Heart left ventricle (tissue), 13 donors: ENCODE measurements at regions not wholly inside any gene's neighbourhood (a gene's known extent, or its start where the extent isn't known, plus 50 kb on each side); places are given as distances from the start of the nearest gene placed in this dataset.

Experiments used
- POLR2A ChIP-seq, 2 donors: fragments of 450-650 bp; IDR thresholded peaks; one replicate each; pipeline ENCODE4 v1.6.1; 2017; ENCODE audit warnings: antibody characterized with exemption in 2 of 2, mild to moderate bottlenecking in 2 of 2, moderate library complexity in 2 of 2
- TF ChIP-seq, protein P1 (sequence below), 12 donors: fragments of 200-600 bp; sonication (generic) in 4 of 12; IDR thresholded peaks; one replicate each; pipeline versions ENCODE4 v1.5.0 to v1.8.0; 2018 to 2022; ENCODE audit warnings: antibody characterized with exemption in 12 of 12, mild to moderate bottlenecking in 5 of 12
- donor health status: ischemic (EF 13 %, LVEDD 7.1; RV severe dilation, severe dysfunction).
- donor health status: DM: no; HTN: yes; CAD: no.
- donor health status: DM: no; HTN: no; CAD: no.
- donor health status: ischemic (EF 25% LVEDD 6.9; RV normal size, moderate dysfunction).
- donor health status: ischemic (EF 25% LVEDD 5.7; RV mildly dilated, moderate dysfunction).
- donor health status: ischemic (EF 35%, LVEDD 5.7; RV mildly dilated, moderate dysfunction).
- donor health status: nonischemic (EF 11% LVEDD 7.7; RV severe dilation, severe dysfunction).
- donor health status: DM: yes; HTN: yes; CAD: no.
- donor health status: PGD.
- donor health status: ischemic (EF 29% LVEDD 5.4; RV normal size, mild dysfunction).
- donor health status: nonischemic (EF 23%, LVEDD 6.1; RV moderate dilation, normal function).

DNA sequence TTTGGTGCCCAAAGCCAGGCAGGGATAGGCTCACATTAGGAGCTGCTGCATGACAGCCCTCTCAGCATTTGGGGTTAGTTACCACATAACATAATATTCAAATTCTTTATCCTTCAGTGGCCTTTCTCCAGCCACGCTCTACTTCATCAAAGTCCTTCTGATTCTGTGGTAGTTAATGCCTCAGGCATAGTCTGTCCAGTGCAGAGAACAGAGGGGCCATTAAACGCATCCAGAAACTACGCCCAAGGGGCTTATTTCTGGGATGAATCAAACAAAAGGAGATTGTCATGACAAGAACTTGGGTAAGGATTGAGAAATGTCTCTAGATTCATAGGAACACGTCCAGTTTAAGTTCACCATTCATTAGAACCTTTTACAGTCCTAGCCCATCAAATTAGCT, 183.4 kb upstream of the PLXNC1 start:
- TF ChIP-seq, protein P1, sequence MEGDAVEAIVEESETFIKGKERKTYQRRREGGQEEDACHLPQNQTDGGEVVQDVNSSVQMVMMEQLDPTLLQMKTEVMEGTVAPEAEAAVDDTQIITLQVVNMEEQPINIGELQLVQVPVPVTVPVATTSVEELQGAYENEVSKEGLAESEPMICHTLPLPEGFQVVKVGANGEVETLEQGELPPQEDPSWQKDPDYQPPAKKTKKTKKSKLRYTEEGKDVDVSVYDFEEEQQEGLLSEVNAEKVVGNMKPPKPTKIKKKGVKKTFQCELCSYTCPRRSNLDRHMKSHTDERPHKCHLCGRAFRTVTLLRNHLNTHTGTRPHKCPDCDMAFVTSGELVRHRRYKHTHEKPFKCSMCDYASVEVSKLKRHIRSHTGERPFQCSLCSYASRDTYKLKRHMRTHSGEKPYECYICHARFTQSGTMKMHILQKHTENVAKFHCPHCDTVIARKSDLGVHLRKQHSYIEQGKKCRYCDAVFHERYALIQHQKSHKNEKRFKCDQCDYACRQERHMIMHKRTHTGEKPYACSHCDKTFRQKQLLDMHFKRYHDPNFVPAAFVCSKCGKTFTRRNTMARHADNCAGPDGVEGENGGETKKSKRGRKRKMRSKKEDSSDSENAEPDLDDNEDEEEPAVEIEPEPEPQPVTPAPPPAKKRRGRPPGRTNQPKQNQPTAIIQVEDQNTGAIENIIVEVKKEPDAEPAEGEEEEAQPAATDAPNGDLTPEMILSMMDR (IDR thresholded peaks at IDR 0.05): no peak
- TF ChIP-seq POLR2A (IDR thresholded peaks at IDR 0.05): no peak
